OCI-LY7 (cell line): ENCODE measurements at regions not wholly inside any gene's neighbourhood (a gene's known extent, or its start where the extent isn't known, plus 50 kb on each side); places are given as distances from the start of the nearest gene placed in this dataset.

ENCODE experiments used
- CTCF ChIP-seq: fragments of 200-600 bp; sonication (generic); conservative IDR thresholded peaks from 2 replicates; pipeline ENCODE4 v1.5.1; 2014; ENCODE audit warnings: mild to moderate bottlenecking, antibody characterized with exemption, low read length, moderate library complexity, mixed read lengths
- EZH2phosphoT487 ChIP-seq: fragments of 200-600 bp; sonication (generic); IDR thresholded peaks from 2 replicates; pipeline ENCODE4 v1.6.1; 2018; ENCODE audit warnings: low read depth, borderline replicate concordance, mild to moderate bottlenecking, mixed run types, antibody characterized with exemption, low read length, moderate library complexity, mixed read lengths

DNA sequence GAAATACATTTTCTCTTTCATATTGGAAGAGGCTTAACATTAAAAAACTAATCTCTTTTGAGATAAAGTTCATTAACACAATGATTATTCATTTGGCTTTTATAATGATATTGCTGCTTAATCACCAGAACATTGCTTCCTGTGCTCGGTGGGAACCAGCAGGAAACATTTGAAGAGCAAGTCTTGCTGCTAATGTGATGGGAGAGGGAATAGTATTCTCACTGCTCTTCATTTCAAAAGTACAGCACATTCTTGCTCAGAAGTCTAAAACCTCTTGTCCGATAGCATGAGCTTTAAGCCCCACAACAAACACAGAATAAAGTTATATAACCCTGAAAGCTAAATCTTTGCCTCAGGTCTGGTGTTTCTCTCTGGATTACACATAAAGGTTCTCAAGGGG lies 190.8 kb upstream of the CNTN4 start:
- TF ChIP-seq CTCF (no peak), EZH2phosphoT487 (no peak)
